G401 (cell line): ENCODE measurements at regions not wholly inside any gene's neighbourhood (a gene's known extent, or its start where the extent isn't known, plus 50 kb on each side); places are given as distances from the start of the nearest gene placed in this dataset.
A peak's percentile ranks its signal among the peaks of the same experiment; 100 is the strongest.
"Not testable (repeated sequence)": the region's sequence is repeated elsewhere in the genome, so short reads cannot be mapped to it uniquely, and the experiment has no call there.

ENCODE experiments used
- DNase-seq: peaks from one replicate; pipeline ENCODE4 v3.0.0-alpha.2; 2015; ENCODE audit warnings: low spot score
- in situ Hi-C: cut with HindIII; loops from 2 replicates; pipeline ENCODE4 v1.10.0; 2016; ENCODE audit warnings: low sequenced_read_pairs, mixed read lengths

DNA sequence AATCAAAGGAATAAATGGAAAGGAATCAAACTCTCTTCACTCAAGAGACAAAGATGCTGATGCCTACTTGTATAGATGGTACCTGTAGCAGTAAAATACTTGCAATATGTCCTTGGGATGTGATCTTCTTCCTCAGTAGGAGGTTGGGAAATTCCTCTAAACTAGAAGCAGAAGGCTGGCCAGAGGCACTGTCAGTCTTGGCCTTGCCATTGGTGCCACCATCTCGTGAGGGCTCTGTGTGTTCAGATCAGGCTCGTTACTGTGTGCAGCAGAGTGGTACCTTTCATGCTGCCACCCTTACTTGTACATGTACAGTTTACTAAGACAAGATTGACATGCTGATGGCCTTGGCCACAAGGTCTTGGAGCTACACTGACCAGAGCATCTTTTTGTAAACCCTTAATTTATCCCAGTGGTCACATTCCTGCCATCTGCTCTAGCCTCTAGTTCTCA lies 169.0 kb downstream of the MYCN start:
- in situ Hi-C loops, result no loop called here
- DNase-seq, result no peak

- in situ Hi-C loops, result no loop called here
- DNase-seq, result no peak
Observed at GRCh38 chr2:16107246-16107645, 166.9 kb downstream of the MYCN start.

GRCh38 chr2:16106619-16107018 lies 166.3 kb downstream of the MYCN start:
- DNase-seq, result no peak
- in situ Hi-C loops, result no loop called here

GRCh38 chr2:16105669-16106281 lies 165.4 kb downstream of the MYCN start:
- in situ Hi-C loops, result no loop called here
- DNase-seq, result no peak

DNA sequence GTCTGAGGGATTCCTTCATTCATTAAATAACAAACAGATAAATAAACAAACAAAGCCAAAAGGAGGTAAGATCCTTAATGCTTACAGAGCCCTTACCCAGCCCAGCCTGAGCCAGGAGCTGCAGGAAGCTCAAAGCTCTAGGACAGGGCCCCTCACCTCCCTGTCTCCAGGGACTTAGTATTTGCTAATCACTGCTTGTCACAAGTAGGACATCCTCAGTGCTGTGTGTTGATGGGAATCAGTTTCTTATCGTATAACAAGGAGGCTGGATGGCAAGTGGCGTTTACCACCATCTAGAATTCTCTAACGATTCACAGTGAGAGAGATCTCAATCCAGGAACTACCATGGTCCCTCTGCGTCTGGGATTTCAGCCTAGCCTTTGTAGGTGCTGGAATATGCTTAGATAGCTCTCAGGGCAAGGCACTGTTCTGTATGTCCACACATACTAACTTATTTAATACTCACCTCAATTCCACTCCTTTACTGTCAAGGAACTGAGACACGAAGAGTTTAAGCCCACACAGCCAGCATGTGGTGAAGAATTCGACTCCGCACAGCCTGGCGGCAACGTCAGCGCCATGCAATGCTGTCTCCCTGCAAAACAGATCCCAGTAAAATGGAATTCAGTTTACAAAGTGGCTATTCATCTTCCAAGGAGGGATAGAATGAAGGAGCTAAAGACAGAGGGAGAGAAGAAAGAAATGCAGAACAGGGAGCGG lies 164.8 kb downstream of the MYCN start:
- in situ Hi-C loops, result no loop called here
- DNase-seq, result no peak

- in situ Hi-C loops, result no loop called here
- no peak for DNase-seq
Observed at GRCh38 chr2:16104315-16104948, 164.1 kb downstream of the MYCN start.

GRCh38 chr2:16103614-16104314 lies 163.4 kb downstream of the MYCN start:
- DNase-seq, result no peak
- in situ Hi-C loops, result no loop called here

DNA sequence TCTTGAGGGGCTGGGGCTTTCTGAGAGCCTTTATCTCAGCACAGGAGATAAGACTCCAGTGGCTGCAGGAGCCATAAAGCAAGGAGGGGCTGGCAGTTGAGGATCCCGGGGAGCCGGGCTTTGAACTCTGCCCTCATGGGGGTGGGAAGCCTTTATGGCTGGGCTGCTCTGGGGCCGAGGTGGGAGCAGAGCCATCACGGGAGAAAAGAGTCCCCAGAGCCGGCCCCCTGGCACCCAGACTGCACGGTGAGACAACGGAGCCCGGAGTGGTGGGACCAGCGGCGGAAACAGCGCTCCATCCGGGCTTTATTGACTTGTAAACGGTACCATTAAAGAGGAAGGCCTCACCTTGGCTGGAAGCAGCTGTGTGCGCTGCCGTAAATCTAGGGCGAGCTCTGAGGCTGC lies 162.6 kb downstream of the MYCN start:
- in situ Hi-C loops, result no loop called here
- no peak for DNase-seq

DNA sequence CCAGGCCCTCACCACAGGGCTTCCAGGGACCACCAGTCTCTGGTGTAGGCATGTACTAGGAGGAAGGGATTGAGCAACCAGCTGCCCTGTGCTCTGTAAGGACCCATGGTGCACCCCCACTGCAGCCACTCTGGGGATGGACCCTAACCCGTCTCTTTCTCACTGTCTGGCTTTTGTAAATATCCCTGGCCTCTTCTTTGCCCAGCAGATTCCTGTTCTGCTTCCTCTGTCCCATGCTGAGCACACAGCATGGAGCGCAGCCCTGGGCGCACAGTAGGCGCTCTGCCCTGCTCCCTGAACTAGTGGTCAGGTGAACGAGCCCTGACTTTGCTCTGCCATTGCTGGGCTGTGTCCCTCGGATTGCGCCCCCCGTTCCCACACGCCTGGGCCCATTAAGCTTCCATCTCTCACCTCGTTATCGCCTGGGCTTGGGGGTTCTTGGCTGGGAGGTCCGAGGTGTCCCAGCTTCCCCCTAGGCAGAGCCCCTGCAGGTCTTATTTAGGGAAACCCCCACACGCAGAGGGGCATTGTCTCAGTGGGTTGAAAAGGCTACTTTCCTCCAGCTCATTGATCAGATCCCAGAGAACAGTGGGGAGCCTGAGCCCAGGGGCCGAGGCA lies 162.1 kb downstream of the MYCN start:
- in situ Hi-C loops, result no loop called here
- DNase-seq, result no peak

DNA sequence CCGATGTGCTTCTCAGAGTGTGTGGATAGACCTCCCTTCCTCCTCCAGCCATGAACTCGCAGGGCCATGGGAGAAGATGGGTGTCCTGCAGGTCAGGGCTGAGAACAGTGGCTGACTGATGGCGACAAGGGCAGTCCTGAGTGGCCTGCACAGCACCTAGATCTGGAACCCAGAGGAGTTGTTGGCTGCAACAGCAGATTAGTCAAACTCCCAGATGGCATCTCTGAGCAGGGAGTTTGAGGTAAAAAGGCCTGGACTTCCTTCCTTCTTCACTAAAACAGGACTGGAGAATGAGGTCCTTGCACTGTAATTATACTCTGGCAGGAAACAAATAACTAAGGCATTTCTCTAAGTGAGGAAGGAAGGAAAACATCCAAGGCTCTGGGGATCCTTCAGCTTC lies 160.8 kb downstream of the MYCN start:
- peak; percentile 66 for DNase-seq
- in situ Hi-C loops, result no loop called here

- in situ Hi-C loops, result no loop called here
- no peak for DNase-seq
Observed at GRCh38 chr2:16100006-16100405, 159.7 kb downstream of the MYCN start.

DNA sequence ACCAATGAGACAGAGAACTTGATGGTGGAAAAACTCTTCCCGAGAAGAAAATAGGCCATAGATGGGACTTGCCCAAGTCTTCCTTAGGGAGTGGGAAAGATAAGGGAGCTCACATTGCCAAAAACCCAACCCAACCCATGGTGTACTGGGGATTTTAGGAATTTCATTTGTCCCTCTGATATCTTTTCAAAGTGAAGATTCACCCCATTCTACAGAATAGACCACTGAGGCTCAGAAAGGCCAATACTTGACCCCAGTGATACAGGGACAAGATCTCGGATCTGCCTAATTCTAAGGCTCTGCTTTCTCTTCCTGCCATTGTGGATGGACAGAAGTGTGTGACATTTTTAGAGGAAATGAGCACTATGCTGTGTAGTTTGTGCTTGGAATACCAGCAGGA lies 159.0 kb downstream of the MYCN start:
- in situ Hi-C loops, result no loop called here
- DNase-seq, result no peak

GRCh38 chr2:16096962-16097361 lies 156.6 kb downstream of the MYCN start:
- in situ Hi-C loops, result no loop called here
- DNase-seq, result no peak

- in situ Hi-C loops, DNase-seq: not testable (repeated sequence)
Observed at GRCh38 chr2:16095483-16095882, 155.1 kb downstream of the MYCN start.

DNA sequence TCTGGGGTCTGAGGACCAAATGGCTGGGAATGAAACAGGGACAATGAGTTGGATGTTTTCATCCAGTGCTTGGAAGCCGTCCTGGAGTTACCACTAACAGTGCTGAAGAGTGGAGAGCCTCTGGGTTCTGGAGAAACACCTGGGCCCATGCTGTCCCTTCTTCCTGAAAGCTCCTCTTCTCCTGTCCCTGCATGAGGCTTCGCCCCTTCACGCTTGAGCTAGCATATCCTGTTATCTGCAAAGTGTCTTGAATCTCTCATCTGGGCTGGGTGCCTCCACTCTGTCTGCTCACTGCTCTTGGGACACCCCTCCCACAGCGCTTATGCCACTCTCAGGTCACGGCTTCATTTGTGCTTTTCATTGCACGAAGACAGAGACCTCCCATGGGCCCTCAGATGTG lies 154.5 kb downstream of the MYCN start:
- in situ Hi-C loops, result no loop called here
- no peak for DNase-seq

GRCh38 chr2:16093639-16094529 lies 153.5 kb downstream of the MYCN start:
- in situ Hi-C loops, result no loop called here
- peak; percentile 91 for DNase-seq

DNA sequence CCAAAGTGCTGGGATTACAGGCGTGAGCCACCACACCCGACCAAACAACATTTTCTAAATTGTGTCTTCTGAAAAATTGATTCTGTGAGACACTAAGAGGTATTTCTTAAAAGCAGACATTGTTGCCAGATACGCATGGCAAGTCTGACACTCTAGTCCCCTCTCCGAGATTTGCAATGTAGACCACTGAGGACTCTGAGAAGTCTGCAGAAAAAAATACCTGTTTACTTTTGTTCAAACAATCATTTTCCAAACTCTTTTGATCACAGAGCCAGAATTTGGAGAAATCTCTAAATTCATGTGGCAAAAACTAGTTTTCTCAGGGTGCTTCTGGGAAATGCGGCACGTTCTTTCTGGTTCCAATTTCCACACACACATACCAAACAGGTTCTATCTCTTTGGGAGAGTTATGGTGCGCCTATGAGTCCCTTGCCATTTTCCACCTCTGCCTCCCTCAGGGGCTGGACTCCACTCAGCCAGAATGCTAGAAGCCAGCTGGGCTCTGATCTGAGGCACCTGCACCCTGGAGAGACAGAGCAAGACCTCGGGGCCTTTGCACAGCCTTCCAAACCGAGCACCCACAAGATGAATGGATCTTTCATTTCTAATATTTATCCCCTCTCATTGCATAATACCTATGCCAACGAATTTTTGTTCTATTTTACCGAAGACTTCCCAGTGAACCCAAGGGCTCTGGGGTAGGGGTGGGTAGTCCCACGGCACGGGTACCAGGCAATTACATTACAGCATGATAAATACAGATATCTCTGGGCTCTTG lies 152.7 kb downstream of the MYCN start:
- no peak for DNase-seq
- in situ Hi-C loops, result no loop called here
